Liver (tissue), 8 donors: ENCODE measurements at regions not wholly inside any gene's neighbourhood (a gene's known extent, or its start where the extent isn't known, plus 50 kb on each side); places are given as distances from the start of the nearest gene placed in this dataset.

Experiments used
- DNase-seq: peaks from one replicate; pipeline ENCODE4 v3.0.0-alpha.2; 2017; ENCODE audit warnings: low spot score
- H3K27ac ChIP-seq, 2 donors: one replicate each; pipeline ENCODE4 v1.7.0; 2013; ENCODE audit warnings: inconsistent platforms in 2 of 2, low read length in 2 of 2, control low read depth in 1 of 2, low read depth in 1 of 2, mild to moderate bottlenecking in 1 of 2
- H3K27me3 ChIP-seq, 4 donors: one replicate each; pipeline versions ENCODE4 v1.6.1 to v1.7.0; 2013; ENCODE audit warnings: low read length in 3 of 4, inconsistent platforms in 1 of 4, mild to moderate bottlenecking in 1 of 4, moderate library complexity in 1 of 4; ENCODE audit not compliant: control insufficient read depth in 4 of 4, insufficient read depth in 4 of 4
- H3K36me3 ChIP-seq, 4 donors: one replicate each; pipeline versions ENCODE4 v1.6.1 to v1.7.0; 2013; ENCODE audit warnings: low read length in 3 of 4, mild to moderate bottlenecking in 3 of 4, low read depth in 1 of 4, moderate library complexity in 1 of 4; ENCODE audit not compliant: control insufficient read depth in 4 of 4, insufficient read depth in 3 of 4
- H3K4me1 ChIP-seq, 4 donors: one replicate each; pipeline versions ENCODE4 v1.6.1 to v1.7.0; 2013; ENCODE audit warnings: low read length in 3 of 4, mild to moderate bottlenecking in 3 of 4, moderate library complexity in 1 of 4; ENCODE audit not compliant: control insufficient read depth in 4 of 4, insufficient read depth in 4 of 4
- H3K4me3 ChIP-seq, 3 donors: one replicate each; pipeline versions ENCODE4 v1.6.1 to v1.7.0; 2013; ENCODE audit warnings: low read length in 3 of 3, control low read depth in 1 of 3, low read depth in 1 of 3, mild to moderate bottlenecking in 1 of 3
- H3K9ac ChIP-seq, 2 donors: one replicate each; pipeline ENCODE4 v1.7.0; 2013; ENCODE audit warnings: low read length in 2 of 2, mild to moderate bottlenecking in 2 of 2, moderate library complexity in 2 of 2, control low read depth in 1 of 2, low read depth in 1 of 2
- H3K9me3 ChIP-seq, 4 donors: one replicate each; pipeline versions ENCODE4 v1.6.1 to v1.7.0; 2013; ENCODE audit warnings: low read length in 3 of 4; ENCODE audit not compliant: control insufficient read depth in 4 of 4
- EGR1 ChIP-seq, 2 donors: IDR thresholded peaks; 2 replicates each; pipeline ENCODE4 v1.6.1; 2016 to 2018; ENCODE audit warnings: antibody characterized with exemption in 2 of 2, low read depth in 2 of 2
- FOXA1 ChIP-seq: IDR thresholded peaks from 2 replicates; pipeline ENCODE4 v1.6.1; 2016; ENCODE audit warnings: antibody characterized with exemption
- GABPA ChIP-seq, 2 donors: IDR thresholded peaks in 1 of 2; conservative IDR thresholded peaks in 1 of 2; 2 replicates each; pipeline ENCODE4 v1.6.1; 2016; ENCODE audit warnings: antibody characterized with exemption in 2 of 2, mild to moderate bottlenecking in 1 of 2, moderate library complexity in 1 of 2
- HNF4A ChIP-seq, 2 donors: conservative IDR thresholded peaks; 2 replicates each; pipeline ENCODE4 v1.6.1; 2016; ENCODE audit warnings: antibody characterized with exemption in 2 of 2, mild to moderate bottlenecking in 2 of 2
- HNF4G ChIP-seq: IDR thresholded peaks from 2 replicates; pipeline ENCODE4 v1.6.1; 2016; ENCODE audit warnings: antibody characterized with exemption
- JUND ChIP-seq, 2 donors: IDR thresholded peaks; 2 replicates each; pipeline ENCODE4 v1.6.1; 2016; ENCODE audit warnings: antibody characterized with exemption in 2 of 2
- NR2F2 ChIP-seq: IDR thresholded peaks from 2 replicates; pipeline ENCODE4 v1.6.1; 2016; ENCODE audit warnings: antibody characterized with exemption
- RAD21 ChIP-seq, 2 donors: IDR thresholded peaks; 2 replicates each; pipeline ENCODE4 v1.6.1; 2016; ENCODE audit warnings: antibody characterized with exemption in 2 of 2, mild to moderate bottlenecking in 2 of 2
- SP1 ChIP-seq: IDR thresholded peaks from 2 replicates; pipeline ENCODE4 v1.6.1; 2018; ENCODE audit warnings: antibody characterized with exemption, mild to moderate bottlenecking
- TAF1 ChIP-seq: conservative IDR thresholded peaks from 2 replicates; pipeline ENCODE4 v1.6.1; 2016; ENCODE audit warnings: antibody characterized with exemption, mild to moderate bottlenecking
- YY1 ChIP-seq: IDR thresholded peaks from 2 replicates; pipeline ENCODE4 v1.6.1; 2016; ENCODE audit warnings: antibody characterized with exemption, mild to moderate bottlenecking
- WGBS: extraction: QIAGEN DNeasy Blood & Tissue Kit; methylation state at CpG from one replicate; pipeline ENCODE4 v1.1.7; 2013; 5-methylcytosine and 5-hydroxymethylcytosine counted together
- TF ChIP-seq, protein P1 (sequence below): IDR thresholded peaks from 2 replicates; pipeline ENCODE4 v1.6.1; 2016; ENCODE audit warnings: antibody characterized with exemption
- TF ChIP-seq, protein P2 (sequence below): IDR thresholded peaks from 2 replicates; pipeline ENCODE4 v1.6.1; 2016; ENCODE audit warnings: antibody characterized with exemption, mild to moderate bottlenecking
- TF ChIP-seq, protein P3 (sequence below): IDR thresholded peaks from 2 replicates; pipeline ENCODE4 v1.6.1; 2016; ENCODE audit warnings: antibody characterized with exemption
- TF ChIP-seq, protein P4 (sequence below): fragments of 150-350 bp; IDR thresholded peaks from 2 replicates; pipeline ENCODE4 v1.5.1; 2017; ENCODE audit warnings: improper control_type of control experiment, low read depth, low read length; ENCODE audit not compliant: missing input control
- TF ChIP-seq, protein P5 (sequence below): IDR thresholded peaks from 2 replicates; pipeline ENCODE4 v1.6.1; 2016; ENCODE audit warnings: antibody characterized with exemption
- donor health status: healthy.
- donor health status: healthy.
- donor health status: healthy.
- donor health status: healthy.
- donor health status: healthy.

DNA sequence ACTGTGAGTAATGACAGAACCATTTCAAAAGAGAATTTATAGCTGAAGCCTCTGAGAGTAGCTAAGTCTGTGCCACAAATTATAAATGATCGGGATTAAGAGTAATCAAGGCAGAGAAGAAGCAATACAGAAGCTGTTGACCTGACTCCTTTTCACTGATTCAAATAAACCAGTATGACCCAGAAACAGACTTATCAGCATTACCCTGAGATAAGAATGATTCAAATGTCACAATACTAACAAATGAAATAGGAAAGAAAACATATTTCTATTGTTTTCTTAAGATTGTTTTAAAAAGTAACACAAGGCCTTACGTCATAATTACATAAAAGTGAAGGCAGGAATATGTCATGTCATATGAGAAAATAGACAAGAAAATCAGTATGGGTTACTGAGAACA, 1534.6 kb downstream of the SI start:
- no peaks in the 10 kb centered on the region for H3K4me1 ChIP-seq
- no peak overlapping the region for H3K9ac ChIP-seq
- DNase-seq, result no peak
- H3K9me3 ChIP-seq, result no peaks in the 10 kb centered on the region
- no peak overlapping the region for H3K4me3 ChIP-seq
- WGBS, result 61% methylated on average over 2 of the region's 2 CpGs
- TF ChIP-seq, protein P1, sequence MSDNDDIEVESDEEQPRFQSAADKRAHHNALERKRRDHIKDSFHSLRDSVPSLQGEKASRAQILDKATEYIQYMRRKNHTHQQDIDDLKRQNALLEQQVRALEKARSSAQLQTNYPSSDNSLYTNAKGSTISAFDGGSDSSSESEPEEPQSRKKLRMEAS, result no peak
- TF ChIP-seq SP1, result no peak
- no peak for TF ChIP-seq EGR1 (IDR thresholded peaks at IDR 0.05; ENCODE audit: low read depth in 2 of 2)
- TF ChIP-seq YY1, result no peak
- TF ChIP-seq TAF1, result no peak
- TF ChIP-seq FOXA1, result no peak
- TF ChIP-seq, protein P2, sequence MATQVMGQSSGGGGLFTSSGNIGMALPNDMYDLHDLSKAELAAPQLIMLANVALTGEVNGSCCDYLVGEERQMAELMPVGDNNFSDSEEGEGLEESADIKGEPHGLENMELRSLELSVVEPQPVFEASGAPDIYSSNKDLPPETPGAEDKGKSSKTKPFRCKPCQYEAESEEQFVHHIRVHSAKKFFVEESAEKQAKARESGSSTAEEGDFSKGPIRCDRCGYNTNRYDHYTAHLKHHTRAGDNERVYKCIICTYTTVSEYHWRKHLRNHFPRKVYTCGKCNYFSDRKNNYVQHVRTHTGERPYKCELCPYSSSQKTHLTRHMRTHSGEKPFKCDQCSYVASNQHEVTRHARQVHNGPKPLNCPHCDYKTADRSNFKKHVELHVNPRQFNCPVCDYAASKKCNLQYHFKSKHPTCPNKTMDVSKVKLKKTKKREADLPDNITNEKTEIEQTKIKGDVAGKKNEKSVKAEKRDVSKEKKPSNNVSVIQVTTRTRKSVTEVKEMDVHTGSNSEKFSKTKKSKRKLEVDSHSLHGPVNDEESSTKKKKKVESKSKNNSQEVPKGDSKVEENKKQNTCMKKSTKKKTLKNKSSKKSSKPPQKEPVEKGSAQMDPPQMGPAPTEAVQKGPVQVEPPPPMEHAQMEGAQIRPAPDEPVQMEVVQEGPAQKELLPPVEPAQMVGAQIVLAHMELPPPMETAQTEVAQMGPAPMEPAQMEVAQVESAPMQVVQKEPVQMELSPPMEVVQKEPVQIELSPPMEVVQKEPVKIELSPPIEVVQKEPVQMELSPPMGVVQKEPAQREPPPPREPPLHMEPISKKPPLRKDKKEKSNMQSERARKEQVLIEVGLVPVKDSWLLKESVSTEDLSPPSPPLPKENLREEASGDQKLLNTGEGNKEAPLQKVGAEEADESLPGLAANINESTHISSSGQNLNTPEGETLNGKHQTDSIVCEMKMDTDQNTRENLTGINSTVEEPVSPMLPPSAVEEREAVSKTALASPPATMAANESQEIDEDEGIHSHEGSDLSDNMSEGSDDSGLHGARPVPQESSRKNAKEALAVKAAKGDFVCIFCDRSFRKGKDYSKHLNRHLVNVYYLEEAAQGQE, result no peak
- TF ChIP-seq RAD21 (IDR thresholded peaks at IDR 0.05), result no peak
- TF ChIP-seq, protein P3, sequence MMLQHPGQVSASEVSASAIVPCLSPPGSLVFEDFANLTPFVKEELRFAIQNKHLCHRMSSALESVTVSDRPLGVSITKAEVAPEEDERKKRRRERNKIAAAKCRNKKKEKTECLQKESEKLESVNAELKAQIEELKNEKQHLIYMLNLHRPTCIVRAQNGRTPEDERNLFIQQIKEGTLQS, result no peak
- no peak for TF ChIP-seq HNF4A (conservative IDR thresholded peaks at IDR 0.05)
- no peak for TF ChIP-seq HNF4G
- no peak for TF ChIP-seq NR2F2
- TF ChIP-seq GABPA (IDR thresholded peaks at IDR 0.05 in 1 of 2, conservative IDR thresholded peaks at IDR 0.05 in 1 of 2), result no peak
- H3K27me3 ChIP-seq, result no peaks in the 10 kb centered on the region
- H3K36me3 ChIP-seq, result no peaks in the 10 kb centered on the region
- H3K27ac ChIP-seq, result no peak overlapping the region

DNA sequence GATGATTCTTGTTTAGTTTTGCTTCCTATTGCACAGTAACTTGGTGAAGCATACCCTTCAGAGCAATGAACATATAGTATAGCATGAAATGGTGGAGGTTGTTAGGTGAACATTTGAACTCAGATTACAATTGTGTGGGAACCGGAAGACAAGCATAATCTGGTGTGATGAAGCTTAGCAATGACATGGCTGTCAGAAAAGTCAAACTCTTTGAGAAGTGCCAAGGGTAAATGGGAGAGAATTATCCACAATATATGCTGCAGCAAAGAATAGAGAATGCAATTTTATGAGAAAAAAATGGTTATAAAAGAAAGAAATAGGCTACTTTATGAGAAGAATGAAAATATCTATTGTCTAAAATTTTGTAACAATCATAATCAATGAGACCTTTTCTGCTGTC, 1536.7 kb downstream of the SI start:
- no peaks in the 10 kb centered on the region for H3K4me1 ChIP-seq
- H3K27ac ChIP-seq, result no peak overlapping the region
- H3K27me3 ChIP-seq, result no peaks in the 10 kb centered on the region
- no peak overlapping the region for H3K9ac ChIP-seq
- TF ChIP-seq JUND (IDR thresholded peaks at IDR 0.05) (no peak), YY1 (no peak), TAF1 (no peak)
- TF ChIP-seq, protein P4, sequence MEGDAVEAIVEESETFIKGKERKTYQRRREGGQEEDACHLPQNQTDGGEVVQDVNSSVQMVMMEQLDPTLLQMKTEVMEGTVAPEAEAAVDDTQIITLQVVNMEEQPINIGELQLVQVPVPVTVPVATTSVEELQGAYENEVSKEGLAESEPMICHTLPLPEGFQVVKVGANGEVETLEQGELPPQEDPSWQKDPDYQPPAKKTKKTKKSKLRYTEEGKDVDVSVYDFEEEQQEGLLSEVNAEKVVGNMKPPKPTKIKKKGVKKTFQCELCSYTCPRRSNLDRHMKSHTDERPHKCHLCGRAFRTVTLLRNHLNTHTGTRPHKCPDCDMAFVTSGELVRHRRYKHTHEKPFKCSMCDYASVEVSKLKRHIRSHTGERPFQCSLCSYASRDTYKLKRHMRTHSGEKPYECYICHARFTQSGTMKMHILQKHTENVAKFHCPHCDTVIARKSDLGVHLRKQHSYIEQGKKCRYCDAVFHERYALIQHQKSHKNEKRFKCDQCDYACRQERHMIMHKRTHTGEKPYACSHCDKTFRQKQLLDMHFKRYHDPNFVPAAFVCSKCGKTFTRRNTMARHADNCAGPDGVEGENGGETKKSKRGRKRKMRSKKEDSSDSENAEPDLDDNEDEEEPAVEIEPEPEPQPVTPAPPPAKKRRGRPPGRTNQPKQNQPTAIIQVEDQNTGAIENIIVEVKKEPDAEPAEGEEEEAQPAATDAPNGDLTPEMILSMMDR, result no peak
- TF ChIP-seq, protein P3, result no peak
- TF ChIP-seq, protein P5, sequence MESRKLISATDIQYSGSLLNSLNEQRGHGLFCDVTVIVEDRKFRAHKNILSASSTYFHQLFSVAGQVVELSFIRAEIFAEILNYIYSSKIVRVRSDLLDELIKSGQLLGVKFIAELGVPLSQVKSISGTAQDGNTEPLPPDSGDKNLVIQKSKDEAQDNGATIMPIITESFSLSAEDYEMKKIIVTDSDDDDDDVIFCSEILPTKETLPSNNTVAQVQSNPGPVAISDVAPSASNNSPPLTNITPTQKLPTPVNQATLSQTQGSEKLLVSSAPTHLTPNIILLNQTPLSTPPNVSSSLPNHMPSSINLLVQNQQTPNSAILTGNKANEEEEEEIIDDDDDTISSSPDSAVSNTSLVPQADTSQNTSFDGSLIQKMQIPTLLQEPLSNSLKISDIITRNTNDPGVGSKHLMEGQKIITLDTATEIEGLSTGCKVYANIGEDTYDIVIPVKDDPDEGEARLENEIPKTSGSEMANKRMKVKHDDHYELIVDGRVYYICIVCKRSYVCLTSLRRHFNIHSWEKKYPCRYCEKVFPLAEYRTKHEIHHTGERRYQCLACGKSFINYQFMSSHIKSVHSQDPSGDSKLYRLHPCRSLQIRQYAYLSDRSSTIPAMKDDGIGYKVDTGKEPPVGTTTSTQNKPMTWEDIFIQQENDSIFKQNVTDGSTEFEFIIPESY, result no peak
- DNase-seq, result no peak
- no peak overlapping the region for H3K4me3 ChIP-seq
- 77% methylated on average over 1 of the region's 1 CpG for WGBS
- no peaks in the 10 kb centered on the region for H3K9me3 ChIP-seq
- no peaks in the 10 kb centered on the region for H3K36me3 ChIP-seq
